ENCODE measurements at regions not wholly inside any gene's neighbourhood (a gene's known extent, or its start where the extent isn't known, plus 50 kb on each side); places are given as distances from the start of the nearest gene placed in this dataset.
A peak's percentile ranks its signal among the peaks of the same experiment; 100 is the strongest.
"Not testable (repeated sequence)": the region's sequence is repeated elsewhere in the genome, so short reads cannot be mapped to it uniquely, and the experiment has no call there.

DNA sequence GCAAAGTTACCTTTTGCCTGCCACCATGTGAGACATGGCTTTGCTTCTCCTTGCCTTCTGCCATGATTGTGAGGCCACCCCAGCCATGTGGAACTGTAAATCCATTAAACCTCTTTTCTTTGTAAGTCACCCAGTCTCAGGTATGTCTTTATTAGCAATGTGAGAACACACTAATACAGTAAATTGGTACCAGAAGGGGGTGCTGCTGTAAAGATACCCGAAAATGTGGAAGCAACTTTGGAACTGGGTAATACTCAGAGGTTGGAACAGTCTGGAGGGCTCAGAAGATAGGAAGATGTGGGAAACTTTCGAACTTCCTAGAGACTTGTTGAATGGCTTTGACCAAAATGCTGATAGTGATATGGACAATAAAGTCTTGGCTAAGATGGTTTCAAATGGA lies 184.8 kb upstream of the LHX8 start:
- DNase-seq = peak; percentile 13

DNA sequence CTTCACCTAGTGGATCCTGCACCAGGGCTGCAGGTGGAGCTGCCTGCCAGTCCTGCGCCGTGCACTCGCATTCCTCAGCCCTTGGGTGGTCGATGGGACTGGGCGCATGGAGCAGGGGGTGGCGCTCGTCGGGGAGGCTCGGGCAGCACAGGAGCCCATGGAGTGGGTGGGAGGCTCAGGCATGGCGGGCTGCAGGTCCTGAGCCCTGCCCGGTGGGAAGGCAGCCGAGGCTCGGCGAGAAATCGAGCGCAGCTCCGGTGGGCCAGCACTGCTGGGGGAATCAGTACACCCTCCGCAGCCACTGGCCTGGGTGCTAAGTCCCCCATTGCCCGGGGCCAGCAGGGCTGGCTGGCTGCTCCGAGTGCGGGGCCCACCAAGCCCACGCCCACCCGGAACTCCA lies 182.2 kb upstream of the LHX8 start:
- not testable (repeated sequence) for DNase-seq

DNA sequence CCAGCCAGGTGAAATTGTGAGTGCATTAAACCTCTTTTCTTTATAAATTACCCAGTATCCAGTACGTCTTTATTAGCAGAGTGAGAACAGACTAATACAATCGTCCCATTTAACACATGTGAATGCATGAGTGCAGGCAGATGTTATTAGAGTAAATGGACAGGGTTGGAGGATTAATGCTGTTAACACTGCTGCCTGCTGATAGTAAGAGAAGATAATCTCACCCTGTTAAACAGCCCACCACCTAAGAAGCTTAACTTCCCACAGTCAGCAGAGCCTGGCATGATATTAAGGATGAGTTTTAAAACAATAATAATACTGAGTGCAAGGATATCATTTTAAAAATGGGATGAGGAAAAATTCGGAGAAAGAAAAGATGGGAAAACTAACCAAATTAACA lies 181.4 kb upstream of the LHX8 start:
- DNase-seq = no peak

DNA sequence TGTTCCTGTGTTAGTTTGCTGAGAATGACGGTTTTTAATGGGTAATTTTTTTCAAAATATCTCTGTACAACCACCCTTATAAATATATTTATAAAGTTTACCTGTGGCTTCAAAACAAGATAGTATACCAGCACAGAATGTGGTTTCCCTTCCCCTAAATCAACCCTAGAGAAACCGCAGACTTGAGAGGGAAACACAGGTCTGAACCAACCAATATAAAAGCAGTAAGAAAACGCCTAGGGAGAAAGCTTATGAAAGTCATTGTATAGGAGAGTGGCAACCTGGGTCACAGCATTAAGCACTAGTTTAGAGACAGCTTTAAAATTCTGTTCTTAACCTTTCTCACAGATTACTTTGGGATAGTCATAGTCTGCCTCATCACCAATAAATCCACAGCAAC lies 180.6 kb upstream of the LHX8 start:
- DNase-seq = peak; percentile 73

DNA sequence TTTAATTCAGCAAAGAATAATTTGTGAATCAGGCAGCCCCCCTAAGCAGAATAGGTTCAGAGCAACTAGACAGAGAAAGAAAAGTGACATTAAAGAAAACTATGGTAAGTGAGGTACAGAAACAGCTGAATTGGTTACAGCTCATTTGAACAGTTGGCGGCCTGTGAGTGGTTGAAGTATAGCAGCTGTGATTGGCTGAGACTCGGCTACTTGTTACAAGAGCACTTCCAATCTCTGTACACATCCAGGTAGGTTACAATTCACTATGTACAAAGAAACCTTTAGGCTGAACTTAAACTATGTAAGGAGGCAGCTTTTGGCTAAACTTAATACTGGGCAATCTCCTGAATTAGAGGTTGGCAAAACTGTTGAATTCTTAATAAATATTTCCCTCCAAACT lies 171.1 kb upstream of the LHX8 start:
- no peak for DNase-seq

DNA sequence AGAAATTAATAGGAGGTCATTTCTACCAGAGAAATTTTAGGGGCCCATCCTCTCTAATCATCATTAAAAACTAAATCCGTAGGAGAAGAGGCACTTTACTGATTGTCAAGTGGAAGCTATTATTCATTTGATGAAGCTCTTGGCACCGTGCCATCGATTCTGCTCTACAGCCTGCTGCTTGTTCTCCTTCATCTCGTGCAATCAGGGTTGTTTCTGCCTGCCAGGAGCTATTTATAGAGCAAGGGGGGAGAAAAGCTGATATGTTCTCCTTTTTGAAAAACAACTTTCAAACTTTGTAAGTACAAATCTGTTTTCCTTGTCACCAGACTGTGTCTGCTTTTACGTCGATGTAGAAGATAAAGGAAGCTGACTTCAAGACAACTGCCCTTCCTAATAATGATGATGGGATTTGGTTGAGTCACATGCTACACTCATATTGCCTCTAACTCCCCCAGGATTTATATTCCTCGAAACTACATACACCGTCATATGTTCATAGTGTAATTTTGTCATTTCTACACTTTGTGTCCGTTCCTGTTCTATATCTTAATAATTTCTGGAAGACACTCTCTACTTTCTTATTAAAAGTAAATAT lies 169.6 kb upstream of the LHX8 start:
- DNase-seq = peak; percentile 80

DNA sequence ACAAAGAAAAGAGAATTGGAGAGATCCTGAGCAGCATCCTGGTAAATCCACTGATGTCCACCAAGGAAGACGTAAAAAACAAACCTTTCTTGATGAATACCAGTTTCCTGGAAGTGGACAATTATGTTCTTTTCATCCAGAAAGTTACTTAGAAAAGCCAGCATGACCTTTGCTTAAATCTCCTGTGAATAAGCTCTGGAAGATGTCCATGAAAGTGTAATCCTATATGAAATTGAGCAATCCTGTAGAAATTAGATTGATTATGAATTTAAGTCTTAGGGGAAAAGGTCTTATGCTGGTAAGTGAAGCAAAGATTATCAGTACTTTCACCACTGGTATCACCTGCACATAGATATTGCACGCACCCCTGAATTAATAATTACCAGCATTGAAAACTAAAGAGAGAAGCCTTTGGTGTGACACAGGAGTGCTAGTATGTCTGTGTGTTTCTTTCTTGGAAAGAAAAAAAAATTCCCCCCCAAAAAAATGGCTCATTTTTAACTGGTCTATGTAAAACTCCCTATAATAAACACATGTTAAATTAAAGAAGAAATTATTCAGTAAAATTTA lies 164.5 kb upstream of the LHX8 start:
- DNase-seq = no peak

DNA sequence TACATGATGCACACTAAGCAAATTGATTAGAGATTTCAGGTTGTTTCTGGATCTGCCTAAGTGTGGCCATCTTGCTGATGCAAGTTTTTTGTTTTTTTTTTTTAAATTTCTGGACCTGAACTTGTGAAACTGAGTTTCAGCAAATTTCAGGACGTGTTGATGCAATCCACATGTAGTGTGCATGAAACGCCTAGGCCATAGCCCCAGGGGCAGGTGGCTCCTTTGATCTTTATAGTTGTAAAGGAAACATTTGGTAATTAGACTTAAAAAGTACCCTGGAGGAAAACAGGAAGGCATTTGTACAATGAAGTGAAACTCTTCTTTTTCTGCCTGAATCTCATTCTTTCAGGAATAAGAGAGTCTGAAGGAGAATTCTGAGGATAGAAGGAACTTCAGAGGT lies 162.2 kb upstream of the LHX8 start:
- DNase-seq = peak; percentile 90

DNA sequence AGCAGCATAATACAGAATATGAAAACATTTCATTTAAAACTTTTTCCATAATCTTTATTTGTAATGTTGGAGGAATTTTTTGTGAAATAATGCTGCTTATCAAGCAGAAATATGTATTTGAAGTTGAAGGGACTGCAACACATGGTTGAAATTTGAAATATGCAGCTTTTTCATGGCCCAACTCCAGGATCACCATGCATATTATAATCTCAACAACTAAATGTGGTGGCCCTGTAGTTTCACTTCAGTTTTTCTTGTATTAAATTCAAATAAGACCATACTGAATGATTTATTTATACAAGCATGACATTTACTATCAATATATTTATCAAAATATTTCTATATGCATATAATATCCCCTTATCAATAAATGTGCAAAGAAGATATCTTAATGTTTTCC lies 157.7 kb upstream of the LHX8 start:
- peak; percentile 10 for DNase-seq

DNA sequence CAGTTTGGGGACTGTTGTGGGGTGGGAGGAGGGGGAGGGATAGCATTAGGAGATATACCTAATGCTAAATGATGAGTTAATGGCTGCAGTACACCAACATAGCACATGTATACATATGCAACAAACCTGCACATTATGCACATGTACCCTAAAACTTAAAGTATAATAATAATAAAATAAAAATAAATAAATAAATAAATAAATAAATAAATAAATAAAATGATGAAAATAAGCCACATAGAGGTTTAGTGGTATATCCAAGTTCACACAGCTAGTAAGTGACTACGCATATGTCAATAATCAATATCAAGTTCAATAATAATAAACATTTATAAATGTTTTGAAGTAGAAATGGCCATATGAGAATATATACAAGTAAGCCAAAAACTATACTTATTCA lies 141.7 kb upstream of the LHX8 start:
- DNase-seq = not testable (repeated sequence)

DNA sequence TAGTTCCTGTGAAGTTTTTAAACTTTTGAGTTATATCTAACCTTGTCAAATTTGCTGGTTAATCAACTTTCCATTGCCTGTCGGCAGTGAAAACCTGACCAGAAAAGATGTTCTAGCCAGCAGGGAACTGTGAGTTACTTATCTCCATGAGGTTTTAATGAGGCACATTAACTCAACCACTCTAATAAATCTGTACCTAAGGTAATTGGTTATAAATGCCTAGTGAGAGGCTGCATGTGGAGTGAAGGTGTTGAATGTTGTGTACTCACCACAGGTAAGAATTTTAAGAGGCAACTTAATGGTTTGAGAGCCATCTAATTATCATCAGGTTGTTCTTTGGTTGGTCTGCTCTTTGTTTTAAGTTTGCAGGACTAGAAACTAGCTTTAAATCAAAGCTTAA lies 138.4 kb upstream of the LHX8 start:
- DNase-seq = no peak

DNA sequence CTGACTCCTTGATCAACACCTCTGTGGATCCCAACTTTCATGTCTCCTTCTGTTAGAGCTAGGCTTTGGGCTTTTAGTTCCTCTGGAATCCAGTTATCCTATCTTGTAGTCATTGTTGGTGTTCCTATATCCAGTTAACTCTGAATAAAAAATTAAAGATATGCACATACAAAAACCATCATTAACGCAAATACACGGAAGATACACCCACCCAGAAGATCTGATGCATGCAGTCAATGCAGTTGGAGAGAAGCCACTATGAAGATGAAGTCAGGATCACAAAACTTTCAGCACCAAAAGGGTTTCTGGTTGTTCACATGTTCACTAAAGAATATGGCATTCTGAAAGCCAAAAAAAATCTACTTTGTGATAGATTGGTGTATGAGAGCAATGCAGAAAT lies 123.6 kb upstream of the LHX8 start:
- DNase-seq = no peak

DNA sequence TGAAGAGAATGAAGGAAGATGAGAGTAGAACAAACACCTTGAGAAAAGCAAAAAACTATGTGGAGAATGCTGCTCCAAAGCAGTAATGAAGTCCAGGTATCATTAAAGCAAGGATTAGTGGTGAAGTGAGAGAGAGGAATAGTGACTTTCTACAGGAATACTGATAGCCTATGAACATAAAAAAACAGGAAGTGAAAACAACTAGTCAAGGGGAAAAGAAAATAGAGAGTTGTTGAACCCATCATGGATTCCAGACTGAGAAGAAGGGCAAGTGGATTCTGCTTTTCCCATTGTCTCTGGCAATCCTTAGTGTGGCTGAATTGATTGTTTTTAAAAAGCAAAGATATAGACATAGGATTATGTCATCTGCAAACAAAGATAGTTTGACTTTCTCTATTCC lies 119.9 kb upstream of the LHX8 start:
- no peak for DNase-seq

DNA sequence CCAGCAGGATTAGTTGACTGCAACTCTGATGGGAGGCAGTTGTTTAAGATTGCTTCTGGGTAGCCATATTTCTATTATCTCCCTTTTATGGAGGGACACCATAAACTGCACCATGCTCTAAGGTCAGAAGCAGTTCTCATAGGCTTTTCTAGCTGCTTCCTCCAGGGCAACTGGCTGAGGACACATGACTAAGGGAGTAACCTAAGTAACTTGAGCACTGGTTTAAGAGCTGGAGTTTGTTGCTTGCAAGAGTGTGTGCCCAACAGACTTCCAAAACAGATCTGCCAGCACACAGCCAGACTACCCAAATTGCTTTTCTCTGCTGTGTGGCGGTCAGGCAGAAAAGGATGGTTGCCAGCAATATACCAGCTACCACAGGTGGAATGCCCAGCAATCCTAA lies 111.2 kb upstream of the LHX8 start:
- DNase-seq = no peak

DNA sequence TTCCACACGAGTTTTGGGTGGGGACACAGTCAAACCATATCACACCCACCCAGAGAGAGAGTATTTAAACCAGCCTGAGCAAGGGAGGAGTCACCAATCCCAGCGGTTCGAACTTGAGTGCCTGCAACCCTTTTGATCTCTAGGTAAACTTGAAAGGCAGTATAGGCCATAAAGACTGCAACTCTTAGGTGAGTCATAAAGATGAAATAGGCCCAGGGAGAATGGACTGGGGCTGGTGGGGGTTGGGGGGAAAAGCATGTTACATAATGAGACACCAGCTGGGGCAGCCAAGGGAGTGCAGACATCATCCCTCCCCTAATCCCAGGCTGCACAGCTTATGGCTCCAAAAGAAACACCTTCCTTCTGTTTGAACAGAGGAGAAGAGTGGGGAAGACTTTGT lies 99.8 kb upstream of the LHX8 start:
- no peak for DNase-seq

DNA sequence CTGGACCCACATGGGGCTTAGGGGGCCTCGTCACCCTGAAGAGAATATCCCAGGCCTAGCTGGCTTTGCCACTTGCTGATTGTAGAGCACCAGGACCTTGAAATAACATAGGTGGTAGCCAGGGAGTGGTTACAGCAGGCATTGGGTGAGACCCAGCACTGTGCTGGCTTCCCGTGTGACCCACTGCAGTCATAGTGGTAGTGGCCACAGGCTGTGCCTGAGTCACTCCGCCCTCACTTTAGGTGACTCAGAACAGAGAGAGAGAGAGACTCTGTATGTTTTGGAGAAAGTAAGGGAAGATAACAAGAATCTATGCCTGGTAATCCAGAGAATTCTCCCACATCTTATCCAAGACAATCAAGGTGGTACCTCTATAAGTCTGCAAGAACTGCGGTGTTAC lies 98.7 kb upstream of the LHX8 start:
- DNase-seq = no peak

DNA sequence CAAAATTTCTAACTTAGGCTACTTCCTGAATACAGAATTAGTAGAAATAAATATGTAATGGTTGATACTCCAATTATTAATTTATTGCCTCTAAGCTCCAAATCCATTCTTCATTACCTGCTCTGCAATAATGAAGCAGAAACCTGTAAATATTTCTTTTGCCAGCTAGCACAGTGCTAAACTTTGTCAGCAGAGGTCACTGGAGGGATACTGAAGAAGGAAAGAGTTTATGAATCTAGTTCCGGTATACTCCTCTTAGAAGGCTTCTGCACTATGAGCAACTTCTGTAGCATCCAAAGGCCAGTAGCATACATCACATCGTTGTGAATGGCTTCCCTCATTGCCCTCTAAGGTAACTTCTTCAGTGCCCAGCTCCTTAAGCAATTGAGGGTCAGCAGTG lies 81.0 kb upstream of the LHX8 start:
- DNase-seq = peak; percentile 44

DNA sequence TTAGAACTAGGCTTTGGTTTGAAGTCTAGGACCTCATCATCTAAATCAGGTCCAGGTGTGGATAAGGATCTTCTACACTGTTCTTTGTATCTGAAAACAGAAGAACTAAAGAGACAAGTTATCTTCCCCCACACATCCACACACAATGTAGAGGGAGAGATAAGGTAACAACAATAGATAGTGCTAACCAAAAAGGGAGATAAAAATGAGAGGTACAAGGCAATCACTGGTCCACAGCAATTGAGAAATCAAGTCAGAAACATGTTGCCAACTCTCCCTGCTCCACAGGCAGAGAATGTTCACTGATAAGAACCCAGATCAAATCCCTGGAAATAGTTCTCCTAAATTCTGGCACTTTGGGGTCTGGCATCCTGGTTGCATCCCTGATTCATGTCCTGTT lies 75.8 kb upstream of the LHX8 start:
- no peak for DNase-seq

DNA sequence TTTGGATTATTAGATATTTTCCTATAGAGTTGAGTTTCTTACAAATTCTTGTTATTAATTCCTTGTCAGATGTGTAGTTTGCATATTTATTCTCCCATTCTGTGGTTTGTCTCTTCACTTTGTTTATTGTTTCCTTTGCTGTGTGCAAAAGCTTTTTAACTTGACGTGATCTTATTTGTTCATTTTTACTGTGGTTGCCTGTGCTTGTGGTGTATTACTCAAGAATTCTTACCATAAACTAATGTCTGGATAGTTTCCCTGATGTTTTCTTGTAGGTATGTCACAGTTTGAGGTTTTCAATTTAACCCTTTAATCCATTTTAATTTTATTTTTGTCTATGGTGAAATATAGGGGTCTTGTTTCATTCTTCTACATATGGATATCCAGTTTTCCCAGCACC lies 72.1 kb upstream of the LHX8 start:
- no peak for DNase-seq

DNA sequence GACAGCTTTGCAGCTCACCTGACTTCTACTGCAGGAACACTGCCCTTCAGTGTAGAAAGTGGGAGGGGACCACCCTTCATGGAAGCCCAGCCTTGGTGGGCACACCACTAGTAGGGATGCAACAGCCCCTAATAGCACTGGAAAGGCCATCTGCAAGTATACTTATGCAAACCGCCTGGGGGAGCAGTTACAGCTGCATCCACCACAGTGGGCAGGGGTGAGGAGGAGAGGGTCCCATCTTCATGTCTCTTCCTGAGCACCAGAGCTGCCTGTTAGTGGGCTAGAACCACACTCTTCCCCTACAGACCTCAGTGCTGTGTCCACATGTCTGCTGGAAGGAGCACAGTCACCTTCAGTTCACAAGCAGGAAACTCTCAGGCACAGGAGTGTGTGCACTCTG lies 66.2 kb upstream of the LHX8 start:
- no peak for DNase-seq

DNA sequence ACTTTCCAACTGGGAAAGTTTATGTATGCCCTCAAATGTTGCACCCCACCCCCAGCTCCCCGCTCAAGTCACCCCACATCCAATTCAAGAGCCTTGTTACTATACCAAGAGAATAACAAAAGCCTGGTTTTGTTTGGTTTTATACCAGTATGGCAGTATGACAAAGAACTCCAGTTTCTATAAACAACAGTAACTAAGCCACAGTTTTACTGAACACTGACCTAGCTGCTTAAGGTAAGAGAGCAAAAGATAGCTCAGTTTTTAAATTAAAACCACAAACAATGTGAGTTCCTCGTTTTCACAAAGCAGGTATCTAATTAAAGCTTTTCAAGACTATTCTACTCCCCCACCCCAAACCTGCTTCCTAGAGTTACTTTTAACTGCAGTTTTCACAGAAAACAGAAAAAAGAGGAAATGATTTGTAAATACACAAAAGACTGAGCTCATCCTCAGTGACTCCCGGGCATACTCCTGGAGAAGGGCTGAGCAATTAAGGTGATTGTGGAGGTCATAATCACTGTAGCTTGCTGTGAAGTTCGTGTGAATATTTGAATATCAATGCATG lies 59.3 kb upstream of the LHX8 start:
- DNase-seq = peak; percentile 55

DNA sequence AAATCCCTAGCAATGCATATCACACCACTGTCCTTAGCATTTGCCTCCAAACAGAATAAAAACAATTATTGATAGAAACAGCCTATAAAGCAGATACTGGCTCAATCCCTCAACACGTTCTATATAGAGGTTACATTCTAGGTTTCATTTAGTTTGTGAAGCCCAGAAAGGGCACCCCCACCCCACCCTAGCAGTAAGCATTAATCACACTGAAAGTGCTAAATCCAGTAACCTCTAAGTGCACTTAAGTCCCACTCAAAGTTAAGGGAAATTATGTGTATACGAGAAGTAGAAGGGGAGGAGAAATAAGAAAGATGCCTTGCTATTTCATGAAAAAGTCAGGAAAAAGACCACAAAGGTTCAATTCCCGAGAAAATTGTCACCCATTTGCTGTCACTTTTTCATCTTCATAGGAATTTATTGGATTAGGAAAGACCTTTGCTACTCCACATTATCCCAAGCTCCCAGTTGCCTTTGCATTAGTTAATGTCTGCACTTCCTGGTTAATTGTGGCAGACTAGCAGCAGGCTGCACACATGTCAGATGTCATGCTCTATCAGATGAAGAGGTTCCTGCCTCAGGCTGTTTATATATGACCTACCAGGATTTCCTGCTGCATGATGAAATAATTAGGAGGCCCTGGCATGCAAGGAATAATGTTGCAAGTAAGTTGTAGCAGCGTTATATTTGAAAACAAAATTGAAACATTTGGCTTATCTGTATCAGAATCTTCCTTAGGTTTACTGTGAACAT lies 54.5 kb upstream of the LHX8 start:
- DNase-seq = no peak

DNA sequence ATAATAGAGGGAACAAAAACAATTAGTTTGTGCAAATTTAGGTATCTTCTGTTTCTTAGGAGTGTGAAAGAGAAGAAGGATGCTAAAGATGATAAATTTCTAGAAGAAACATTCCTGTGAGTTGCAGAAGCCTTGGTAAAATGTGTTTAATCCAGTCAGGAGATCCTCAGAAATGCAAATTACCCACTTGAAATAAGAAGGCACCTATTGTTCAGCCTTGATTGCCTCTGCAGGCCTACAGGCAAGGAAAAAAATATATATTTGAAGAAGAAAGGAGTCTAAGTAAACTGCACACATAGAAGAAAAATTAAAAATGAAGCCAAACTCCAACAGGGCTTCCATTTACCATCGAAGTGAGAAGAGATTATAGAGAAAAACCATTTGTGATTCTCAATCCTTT lies 51.0 kb upstream of the LHX8 start:
- DNase-seq = no peak

DNA sequence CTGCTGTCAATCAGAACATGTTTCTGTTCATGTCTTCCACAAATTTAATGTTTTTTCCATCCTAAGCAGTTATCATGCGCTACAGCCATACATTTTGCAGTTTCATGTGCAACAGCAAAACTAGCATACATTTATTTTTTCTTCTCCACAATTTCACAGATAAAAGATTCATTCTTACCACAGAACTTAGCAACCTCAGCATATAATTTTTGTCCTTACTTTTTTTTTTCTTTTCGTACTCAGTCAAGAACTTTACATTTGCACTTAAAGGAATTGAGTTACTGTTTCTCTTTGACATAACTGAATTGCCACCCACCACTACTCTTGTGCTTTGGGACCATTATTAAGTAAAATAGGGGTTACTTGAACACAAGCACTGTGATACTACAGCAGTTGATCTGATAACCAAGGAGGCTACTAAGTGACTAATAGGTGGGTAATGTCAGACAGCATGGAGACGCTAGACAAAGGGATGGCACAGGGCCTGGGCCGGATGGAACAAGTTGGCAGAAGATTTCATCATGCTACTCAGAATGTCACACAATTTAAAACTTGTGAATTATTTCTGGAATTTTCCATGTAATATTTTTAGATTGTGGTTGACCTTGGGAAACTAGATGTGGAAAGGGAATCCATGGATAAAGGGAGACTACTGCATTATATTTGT lies 50.2 kb upstream of the LHX8 start:
- DNase-seq = no peak

Measured in RPMI8226 (cell line).